ENCODE measurements at regions not wholly inside any gene's neighbourhood (a gene's known extent, or its start where the extent isn't known, plus 50 kb on each side); places are given as distances from the start of the nearest gene placed in this dataset.

DNA sequence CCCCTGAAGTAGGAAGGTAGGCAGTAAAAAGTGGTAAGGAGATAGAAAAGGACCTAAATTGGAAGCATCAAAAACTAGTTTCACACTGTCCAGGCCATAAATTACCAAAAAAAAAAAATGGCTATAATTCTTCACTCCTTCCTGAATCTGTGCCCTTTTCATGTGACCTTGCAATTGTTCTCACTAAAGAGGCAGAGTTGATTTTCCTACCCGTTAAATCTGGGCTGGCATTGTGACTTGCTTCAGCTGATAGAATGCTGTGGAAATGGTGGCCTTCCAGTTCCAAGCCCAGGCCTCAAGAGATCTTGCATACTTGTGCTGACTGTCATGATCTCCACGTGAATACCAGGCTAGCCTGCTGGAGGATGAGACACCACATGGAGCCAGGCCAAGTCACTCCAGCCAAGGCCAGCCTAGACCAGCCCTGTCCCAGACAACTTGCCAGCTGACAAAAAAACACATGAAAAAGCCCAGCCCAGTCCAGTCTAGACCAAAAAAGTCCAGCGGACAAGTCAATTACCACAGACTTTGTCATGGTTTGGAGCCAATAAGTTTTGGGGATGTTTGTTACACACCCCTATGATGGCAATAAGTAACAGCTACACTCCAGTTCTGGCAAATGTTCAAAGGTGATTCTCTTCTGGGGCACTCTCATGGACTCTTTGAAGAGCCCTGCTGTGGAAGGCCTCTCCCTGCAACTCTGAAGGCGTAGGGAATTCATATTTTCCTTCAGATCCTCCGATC, 51.4 kb upstream of the NUP50 start:
- peaks cover 23% of the 10 kb centered on the region for H3K9me3 Mint-ChIP-seq
- H3K27ac Mint-ChIP-seq = no peak overlapping the region
- DNase-seq (ENCODE audit: low spot score) = no peak
- TF ChIP-seq, protein P1, sequence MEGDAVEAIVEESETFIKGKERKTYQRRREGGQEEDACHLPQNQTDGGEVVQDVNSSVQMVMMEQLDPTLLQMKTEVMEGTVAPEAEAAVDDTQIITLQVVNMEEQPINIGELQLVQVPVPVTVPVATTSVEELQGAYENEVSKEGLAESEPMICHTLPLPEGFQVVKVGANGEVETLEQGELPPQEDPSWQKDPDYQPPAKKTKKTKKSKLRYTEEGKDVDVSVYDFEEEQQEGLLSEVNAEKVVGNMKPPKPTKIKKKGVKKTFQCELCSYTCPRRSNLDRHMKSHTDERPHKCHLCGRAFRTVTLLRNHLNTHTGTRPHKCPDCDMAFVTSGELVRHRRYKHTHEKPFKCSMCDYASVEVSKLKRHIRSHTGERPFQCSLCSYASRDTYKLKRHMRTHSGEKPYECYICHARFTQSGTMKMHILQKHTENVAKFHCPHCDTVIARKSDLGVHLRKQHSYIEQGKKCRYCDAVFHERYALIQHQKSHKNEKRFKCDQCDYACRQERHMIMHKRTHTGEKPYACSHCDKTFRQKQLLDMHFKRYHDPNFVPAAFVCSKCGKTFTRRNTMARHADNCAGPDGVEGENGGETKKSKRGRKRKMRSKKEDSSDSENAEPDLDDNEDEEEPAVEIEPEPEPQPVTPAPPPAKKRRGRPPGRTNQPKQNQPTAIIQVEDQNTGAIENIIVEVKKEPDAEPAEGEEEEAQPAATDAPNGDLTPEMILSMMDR (IDR thresholded peaks at IDR 0.05) = no peak
- TF ChIP-seq EZH2 (IDR thresholded peaks at IDR 0.05) = no peak
- no peak for TF ChIP-seq EZH2phosphoT487 (IDR thresholded peaks at IDR 0.05)
- no peaks in the 10 kb centered on the region for H3K4me1 Mint-ChIP-seq
- Histone ChIP-seq H4K20me1 (ENCODE audit: low read depth) (no peaks in the 10 kb centered on the region), H3K9ac (no peak overlapping the region), H3F3A (ENCODE audit: low read depth) (no peaks in the 10 kb centered on the region), H3K4me2 (no peak overlapping the region), H3K36me3 (no peaks in the 10 kb centered on the region), H3K4me1 (no peaks in the 10 kb centered on the region), H3K27ac (no peak overlapping the region), H3K79me2 (ENCODE audit: low read depth) (no peaks in the 10 kb centered on the region), H3K27me3 (no peaks in the 10 kb centered on the region), H3K9me3 (ENCODE audit: low read depth) (no peaks in the 10 kb centered on the region), H2AFZ (replicated peaks) (no peak overlapping the region), H3K4me3 (no peak overlapping the region)
- peaks cover 8% of the 10 kb centered on the region for H3K27me3 Mint-ChIP-seq (ENCODE audit: insufficient read depth, low read depth)
- H3K4me3 Mint-ChIP-seq = no peak overlapping the region
- H3K36me3 Mint-ChIP-seq = no peaks in the 10 kb centered on the region
